Mesothelial cell of epicardium (in vitro differentiated cells): ENCODE measurements at regions not wholly inside any gene's neighbourhood (a gene's known extent, or its start where the extent isn't known, plus 50 kb on each side); places are given as distances from the start of the nearest gene placed in this dataset.

Experiments
- DNase-seq, 2 experiments: peaks; one replicate each; pipeline ENCODE4 v3.0.0; 2021; ENCODE audit warnings: low spot score in 2 of 2; ENCODE audit not compliant: unreplicated experiment in 2 of 2
- H3K27ac Mint-ChIP-seq: 2 replicates; pipeline ENCODE4 v1.8.0; 2021; ENCODE audit warnings: mixed read lengths
- H3K27me3 Mint-ChIP-seq: 2 replicates; pipeline ENCODE4 v1.8.0; 2021; ENCODE audit warnings: low read depth, mixed read lengths
- H3K36me3 Mint-ChIP-seq: 2 replicates; pipeline ENCODE4 v1.8.0; 2021; ENCODE audit warnings: mixed read lengths
- H3K4me1 Mint-ChIP-seq: 2 replicates; pipeline ENCODE4 v1.8.0; 2021; ENCODE audit warnings: mixed read lengths
- H3K4me3 Mint-ChIP-seq: 2 replicates; pipeline ENCODE4 v1.8.0; 2021; ENCODE audit warnings: mild to moderate bottlenecking, moderate library complexity, mixed read lengths
- H3K9me3 Mint-ChIP-seq: 2 replicates; pipeline ENCODE4 v1.8.0; 2021; ENCODE audit warnings: mixed read lengths
- TF ChIP-seq, protein P1 (sequence below): fragments of 200-600 bp; sonication (generic); IDR thresholded peaks from one replicate; pipeline ENCODE4 v1.5.0; 2021; ENCODE audit warnings: antibody characterized with exemption; ENCODE audit not compliant: unreplicated experiment

DNA sequence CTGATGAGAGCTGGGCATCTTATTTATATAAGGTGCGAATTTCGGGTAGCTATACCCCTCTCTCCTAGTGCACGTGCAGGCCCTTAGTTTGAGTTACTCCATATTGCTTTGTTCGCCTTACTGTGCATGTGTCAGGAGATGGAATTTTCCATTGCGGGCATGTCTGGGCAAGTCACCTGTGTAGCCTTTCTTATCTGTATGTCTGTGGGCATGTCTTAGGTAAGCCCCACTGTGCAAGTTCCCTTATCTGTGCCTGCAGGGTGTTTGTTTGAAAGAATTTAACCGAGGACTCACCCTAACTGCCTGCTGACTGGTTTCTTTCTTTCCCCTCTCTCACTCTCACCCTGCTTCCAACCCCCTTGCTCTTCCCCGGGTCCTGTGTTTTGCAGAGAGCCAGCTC is 140.7 kb upstream of the RANBP3L start:
- TF ChIP-seq, protein P1, sequence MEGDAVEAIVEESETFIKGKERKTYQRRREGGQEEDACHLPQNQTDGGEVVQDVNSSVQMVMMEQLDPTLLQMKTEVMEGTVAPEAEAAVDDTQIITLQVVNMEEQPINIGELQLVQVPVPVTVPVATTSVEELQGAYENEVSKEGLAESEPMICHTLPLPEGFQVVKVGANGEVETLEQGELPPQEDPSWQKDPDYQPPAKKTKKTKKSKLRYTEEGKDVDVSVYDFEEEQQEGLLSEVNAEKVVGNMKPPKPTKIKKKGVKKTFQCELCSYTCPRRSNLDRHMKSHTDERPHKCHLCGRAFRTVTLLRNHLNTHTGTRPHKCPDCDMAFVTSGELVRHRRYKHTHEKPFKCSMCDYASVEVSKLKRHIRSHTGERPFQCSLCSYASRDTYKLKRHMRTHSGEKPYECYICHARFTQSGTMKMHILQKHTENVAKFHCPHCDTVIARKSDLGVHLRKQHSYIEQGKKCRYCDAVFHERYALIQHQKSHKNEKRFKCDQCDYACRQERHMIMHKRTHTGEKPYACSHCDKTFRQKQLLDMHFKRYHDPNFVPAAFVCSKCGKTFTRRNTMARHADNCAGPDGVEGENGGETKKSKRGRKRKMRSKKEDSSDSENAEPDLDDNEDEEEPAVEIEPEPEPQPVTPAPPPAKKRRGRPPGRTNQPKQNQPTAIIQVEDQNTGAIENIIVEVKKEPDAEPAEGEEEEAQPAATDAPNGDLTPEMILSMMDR, result no peak
- peak in 1 of 2 experiments; percentile 49 for DNase-seq
- Mint-ChIP-seq H3K4me3 (no peak overlapping the region), H3K27me3 (no peaks in the 10 kb centered on the region), H3K27ac (peak overlapping the region; percentile 93), H3K36me3 (no peaks in the 10 kb centered on the region), H3K9me3 (no peaks in the 10 kb centered on the region), H3K4me1 (peaks cover 67% of the 10 kb centered on the region)

- no peaks in the 10 kb centered on the region for H3K27me3 Mint-ChIP-seq
- H3K36me3 Mint-ChIP-seq, result no peaks in the 10 kb centered on the region
- H3K9me3 Mint-ChIP-seq, result no peaks in the 10 kb centered on the region
- H3K4me1 Mint-ChIP-seq, result peaks cover 69% of the 10 kb centered on the region
- TF ChIP-seq, protein P1, result no peak
- peak overlapping the region; percentile 93 for H3K27ac Mint-ChIP-seq
- H3K4me3 Mint-ChIP-seq, result no peak overlapping the region
- no peak for DNase-seq
Measured at GRCh38 chr5:36442796-36443195, 141.1 kb upstream of the RANBP3L start.

DNA sequence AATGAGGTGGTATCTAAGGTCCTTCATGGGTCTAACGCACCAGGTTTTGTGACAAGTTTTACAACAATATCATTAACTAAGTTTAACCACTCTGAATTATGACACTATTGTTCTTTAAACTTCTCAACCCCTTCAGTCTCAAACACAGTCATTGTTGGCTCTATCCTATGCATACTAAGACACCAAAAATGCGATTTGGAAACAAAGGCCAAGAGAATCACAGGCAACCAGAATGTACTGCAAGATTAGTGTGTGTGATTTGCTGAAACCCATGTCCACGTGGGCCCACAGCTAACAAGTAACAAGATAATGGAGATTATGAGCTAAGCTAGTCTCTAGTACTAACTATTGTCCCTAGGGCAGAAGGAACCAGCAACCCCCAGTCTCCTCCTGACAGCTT is 142.2 kb upstream of the RANBP3L start:
- no peak overlapping the region for H3K4me3 Mint-ChIP-seq
- H3K27me3 Mint-ChIP-seq, result no peaks in the 10 kb centered on the region
- peaks cover 64% of the 10 kb centered on the region for H3K4me1 Mint-ChIP-seq
- H3K27ac Mint-ChIP-seq, result peak overlapping the region; percentile 93
- H3K9me3 Mint-ChIP-seq, result no peaks in the 10 kb centered on the region
- TF ChIP-seq, protein P1, result no peak
- no peak for DNase-seq
- no peaks in the 10 kb centered on the region for H3K36me3 Mint-ChIP-seq

- Mint-ChIP-seq H3K9me3 (no peaks in the 10 kb centered on the region), H3K27me3 (no peaks in the 10 kb centered on the region), H3K36me3 (no peaks in the 10 kb centered on the region), H3K4me3 (no peak overlapping the region), H3K4me1 (peaks cover 58% of the 10 kb centered on the region), H3K27ac (peak overlapping the region; percentile 76)
- TF ChIP-seq, protein P1, result no peak
- no peak for DNase-seq
Measured at GRCh38 chr5:36444582-36445418, 143.1 kb upstream of the RANBP3L start.

GRCh38 chr5:36447776-36448175 is 146.1 kb upstream of the RANBP3L start:
- Mint-ChIP-seq H3K36me3 (no peaks in the 10 kb centered on the region), H3K27ac (no peak overlapping the region), H3K4me3 (no peak overlapping the region)

More at GRCh38 chr5:36447776-36448175, 146.1 kb upstream of the RANBP3L start:
- Mint-ChIP-seq H3K4me1 (peaks cover 56% of the 10 kb centered on the region), H3K9me3 (no peaks in the 10 kb centered on the region), H3K27me3 (no peaks in the 10 kb centered on the region)
- TF ChIP-seq, protein P1, result no peak
- DNase-seq, result no peak
